ENCODE measurements at regions not wholly inside any gene's neighbourhood (a gene's known extent, or its start where the extent isn't known, plus 50 kb on each side); places are given as distances from the start of the nearest gene placed in this dataset.

DNA sequence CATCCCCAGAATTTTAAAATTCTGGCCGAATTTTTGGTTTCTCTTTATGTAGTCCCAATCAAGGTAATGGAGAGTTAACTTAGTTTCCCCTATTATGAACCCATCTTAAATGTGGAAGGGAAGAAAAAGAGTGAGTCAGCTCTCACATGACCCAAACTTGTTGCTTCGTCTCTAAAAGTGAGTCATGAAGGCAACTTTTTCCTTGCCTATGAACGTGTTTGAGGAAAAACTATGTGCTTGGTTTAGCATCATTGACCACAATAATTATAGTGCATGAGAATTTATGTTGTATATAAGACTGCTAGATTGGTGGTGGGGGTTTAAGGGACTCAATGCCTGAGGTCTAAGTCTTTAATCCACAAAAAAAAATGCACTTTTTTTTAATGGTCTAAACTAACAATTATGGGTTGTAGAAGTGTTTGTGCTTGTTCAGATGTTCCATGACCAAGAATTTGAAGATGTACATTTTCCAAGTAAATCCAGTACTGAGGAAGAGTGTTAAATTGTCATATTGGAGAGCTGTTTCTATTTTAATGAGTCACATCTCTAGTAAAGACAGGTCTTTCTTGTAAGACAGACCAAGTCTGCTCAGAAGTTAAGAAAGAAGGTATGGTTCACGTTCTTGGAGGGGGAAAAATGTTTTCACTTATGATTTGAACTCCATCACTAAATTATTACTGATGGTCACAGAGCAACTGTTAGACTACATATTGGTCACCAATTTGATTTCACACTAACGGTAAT, 409.9 kb upstream of the MARCKS start:
- no peak for DNase-seq

DNA sequence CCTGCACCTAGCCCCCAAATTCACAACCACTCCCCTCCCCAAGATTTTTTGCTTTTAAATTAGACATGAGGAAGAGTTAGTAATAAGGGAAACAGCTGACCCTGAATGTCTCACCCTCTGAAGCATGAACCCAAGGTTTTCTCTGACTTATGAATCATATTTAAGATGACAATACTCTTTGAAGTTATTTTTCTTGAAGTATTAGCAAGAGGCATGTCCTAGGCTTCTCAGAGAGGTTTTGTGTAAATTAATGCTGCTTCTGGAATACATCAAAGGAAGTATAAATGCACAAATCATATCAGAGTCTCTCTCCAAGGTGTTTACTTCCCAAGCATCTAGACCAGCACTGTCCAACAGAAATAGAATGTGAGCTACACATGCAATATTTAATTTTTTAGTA, 408.1 kb upstream of the MARCKS start:
- DNase-seq, result no peak

DNA sequence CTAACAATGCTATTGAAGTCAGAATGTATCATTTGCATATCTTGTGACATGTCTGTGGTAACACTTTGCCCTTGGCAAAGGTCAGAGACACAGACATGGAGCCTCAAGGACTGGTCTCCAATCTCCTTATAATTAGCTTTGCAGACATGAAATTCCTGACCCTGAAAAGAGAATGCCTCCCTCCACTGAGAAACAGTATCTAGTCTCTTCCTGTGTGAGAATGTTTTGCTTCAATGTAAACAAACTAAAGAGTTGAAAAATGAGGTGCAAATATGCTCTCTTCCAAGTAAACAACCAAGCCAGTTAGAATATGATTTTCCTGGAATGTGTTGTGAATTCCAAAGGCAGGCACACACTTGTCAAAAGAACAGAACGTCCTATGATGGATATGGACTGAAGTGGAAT, 407.1 kb upstream of the MARCKS start:
- DNase-seq, result no peak

DNA sequence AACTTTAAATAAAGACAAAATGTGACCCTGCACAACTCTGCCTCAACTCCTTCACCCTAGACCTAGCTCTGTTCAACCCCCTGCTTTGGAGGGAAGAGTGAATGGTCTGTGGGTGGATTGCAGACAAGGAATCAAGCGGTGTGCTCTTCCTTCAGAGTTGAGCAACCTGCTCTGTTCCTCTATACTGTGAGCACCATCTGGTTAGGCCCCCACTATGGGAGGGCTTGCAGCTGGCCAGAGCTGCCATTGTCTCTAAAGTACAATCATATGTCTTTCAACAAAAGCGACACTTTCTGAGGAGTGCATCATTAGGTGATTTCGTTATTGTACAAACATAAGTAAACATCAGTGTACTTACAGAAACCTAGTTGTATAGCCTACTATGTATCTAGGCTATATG, 406.1 kb upstream of the MARCKS start:
- no peak for DNase-seq

DNA sequence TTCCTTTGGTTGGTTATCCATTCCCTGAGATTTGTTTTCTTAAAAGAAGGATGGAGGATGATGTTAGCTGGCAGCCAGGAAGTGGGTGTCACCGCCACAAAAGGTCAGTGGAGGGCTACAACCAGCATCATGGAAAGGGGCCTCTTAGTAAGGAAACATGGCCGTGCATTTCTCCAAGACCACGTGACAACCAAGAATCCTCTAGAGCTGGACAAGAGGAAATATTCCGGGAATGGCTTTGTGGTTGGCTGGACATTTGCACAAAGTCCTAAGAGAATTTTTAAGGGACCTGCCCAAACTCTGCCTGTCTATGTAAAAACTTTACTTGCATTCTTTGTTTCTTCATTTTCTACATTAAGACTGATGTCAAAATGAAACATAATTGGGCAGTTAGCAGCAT, 399.9 kb upstream of the MARCKS start:
- no peak for DNase-seq

DNA sequence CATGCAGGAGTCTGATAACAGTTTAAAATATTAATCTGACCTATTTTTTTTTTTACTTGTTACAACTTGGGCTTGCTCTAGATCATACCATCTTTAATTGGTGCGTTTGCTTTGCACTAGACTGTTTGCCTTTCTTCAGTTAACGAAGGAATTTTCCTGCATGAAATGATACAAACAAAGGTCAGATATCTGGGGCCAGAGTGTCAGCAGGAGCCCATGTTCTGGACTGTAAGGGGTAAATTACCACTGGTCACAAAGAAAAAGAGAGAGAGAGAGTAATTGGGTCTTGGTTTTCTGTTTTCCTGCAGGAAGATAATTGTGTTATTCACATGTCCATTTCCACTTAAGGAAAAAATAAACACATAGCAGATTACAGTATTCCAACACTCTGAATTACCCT, 399.4 kb upstream of the MARCKS start:
- DNase-seq, result no peak

DNA sequence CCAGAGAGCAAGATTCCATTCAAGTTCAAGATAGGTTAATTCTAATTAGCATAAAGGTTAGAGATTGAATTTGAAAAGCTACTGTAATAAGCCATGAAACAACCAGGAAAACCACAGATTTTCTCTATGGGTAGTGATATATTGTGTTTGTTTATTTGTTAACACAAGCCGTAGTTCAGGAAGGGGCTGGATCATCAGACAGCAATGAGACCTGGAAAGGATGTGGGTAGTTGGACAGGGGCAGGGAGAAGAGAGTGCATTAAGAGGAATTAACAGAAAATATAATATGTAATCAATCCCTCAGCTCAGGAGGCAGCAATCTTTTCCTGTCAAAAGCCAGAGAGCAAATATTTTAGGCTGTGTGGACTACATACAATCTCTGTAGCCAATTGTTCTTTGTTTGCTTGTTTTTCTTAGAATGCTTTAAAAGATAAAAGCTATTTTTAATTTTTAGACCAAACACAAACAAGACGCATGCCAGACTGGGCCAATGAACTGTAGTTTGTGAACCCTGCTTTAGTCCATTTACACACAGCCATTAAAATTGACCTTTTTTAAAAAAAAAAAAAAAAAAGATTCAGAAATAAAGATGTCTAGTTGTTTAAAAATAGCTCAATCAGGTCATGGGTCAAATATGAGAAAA, 398.7 kb upstream of the MARCKS start:
- no peak for DNase-seq

DNA sequence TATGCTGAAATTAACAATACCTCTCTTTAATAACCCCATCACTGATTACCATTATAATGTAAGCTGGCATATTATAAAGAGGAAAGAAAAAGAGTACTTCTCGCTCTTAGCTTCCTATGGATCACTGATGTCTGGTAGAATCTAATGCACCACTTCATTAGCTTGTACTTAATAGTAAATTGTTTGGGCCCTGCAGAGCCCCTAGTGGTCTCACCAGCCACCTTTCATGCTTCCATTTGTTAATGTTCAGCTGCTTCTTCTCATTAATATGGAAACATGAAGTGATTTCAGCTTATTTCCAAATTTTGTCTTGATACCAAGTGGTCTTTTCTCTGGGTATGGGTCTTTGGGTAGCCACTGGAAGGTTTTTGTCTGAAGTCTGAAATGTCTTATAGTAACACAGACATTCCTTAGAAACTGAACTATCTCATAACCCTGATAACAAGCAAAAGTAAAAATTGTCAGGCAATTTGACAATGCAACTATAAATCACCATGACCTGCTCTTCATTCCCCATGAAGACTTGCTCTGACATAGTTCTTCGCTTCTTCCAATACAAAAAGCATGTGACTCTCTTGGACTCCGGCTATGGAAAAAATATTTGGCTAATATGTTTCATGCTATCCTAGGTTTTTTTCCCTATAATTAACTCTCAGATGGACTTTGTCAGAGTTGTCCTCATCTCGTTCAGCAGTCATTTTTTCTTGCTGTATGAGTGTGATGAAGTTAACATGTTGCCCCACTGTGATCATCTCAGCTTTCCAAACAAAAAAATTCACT, 395.8 kb upstream of the MARCKS start:
- DNase-seq, result no peak

DNA sequence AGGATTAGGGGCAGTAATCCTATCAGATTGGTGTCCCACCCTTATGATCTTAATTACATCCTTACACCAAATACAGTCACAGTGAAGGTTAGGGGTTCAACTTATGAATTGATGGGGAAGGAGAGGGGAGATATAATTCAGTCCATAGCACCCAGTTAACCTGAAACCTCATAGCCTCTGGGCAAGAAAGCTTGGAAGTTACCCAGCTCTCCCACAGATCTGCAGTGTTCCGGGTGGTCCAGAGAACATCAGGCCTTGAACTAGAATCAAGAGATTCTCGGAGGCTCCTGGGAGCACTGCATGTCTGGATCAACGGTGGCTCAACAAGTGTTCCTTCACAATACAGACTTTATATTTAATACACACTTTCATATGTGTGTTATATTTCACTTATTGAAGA, 392.6 kb upstream of the MARCKS start:
- no peak for DNase-seq

DNA sequence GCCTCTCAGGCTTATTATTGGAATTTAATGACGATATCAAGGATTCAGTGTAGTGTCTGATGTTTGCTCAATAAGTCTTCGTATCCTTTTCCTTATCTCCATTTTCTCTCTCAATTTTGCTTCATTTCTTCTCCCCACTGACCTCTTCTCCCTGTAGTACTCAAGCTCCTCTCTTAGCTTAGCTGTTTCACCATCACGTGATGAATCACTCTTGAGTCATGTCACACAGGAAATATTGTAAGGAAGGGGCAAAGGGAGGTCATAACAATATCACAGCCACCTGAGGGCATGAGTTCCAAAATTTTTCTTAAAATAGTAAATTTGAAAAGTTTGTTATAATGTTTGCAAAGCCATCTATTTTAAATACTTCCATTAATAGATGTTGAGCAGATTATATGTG, 392.2 kb upstream of the MARCKS start:
- DNase-seq, result no peak

DNA sequence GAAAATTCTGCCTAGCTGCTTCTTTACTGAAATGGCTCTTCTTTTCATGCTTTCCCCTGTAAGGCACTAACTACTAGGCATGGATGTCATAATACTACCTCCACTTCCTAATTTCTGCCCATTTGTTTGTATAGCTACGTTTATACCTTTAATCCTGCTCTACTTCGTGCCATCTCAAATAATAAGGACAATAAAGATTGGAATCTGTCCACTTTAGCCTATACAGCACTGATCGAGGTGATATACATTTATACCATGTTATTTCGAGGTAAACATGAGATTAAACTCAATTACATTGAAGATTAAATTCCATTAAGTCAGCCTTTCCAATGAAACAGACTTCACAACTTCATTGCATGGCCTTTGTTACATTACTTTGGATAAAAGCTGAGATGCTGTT, 390.6 kb upstream of the MARCKS start:
- DNase-seq, result no peak

DNA sequence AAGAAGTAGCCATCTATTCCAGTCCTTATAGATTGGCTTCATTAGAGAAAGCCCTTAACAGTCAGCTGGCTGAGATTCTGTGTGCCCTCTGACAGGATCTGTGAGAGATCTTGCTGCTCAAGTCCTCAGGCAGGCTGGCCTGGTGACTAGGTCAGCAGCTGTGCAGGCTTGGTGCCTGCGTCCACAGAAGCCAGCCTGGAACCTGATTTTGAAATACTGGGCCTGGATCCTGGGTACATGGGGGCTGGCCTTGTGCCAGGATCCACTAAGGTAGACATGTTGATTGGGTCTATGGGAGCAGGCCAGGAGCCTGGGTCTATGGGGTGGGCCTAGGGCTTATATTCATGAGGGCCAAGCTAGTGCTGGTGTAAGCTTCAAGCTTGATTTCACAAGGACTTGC, 381.8 kb upstream of the MARCKS start:
- no peak for DNase-seq

DNA sequence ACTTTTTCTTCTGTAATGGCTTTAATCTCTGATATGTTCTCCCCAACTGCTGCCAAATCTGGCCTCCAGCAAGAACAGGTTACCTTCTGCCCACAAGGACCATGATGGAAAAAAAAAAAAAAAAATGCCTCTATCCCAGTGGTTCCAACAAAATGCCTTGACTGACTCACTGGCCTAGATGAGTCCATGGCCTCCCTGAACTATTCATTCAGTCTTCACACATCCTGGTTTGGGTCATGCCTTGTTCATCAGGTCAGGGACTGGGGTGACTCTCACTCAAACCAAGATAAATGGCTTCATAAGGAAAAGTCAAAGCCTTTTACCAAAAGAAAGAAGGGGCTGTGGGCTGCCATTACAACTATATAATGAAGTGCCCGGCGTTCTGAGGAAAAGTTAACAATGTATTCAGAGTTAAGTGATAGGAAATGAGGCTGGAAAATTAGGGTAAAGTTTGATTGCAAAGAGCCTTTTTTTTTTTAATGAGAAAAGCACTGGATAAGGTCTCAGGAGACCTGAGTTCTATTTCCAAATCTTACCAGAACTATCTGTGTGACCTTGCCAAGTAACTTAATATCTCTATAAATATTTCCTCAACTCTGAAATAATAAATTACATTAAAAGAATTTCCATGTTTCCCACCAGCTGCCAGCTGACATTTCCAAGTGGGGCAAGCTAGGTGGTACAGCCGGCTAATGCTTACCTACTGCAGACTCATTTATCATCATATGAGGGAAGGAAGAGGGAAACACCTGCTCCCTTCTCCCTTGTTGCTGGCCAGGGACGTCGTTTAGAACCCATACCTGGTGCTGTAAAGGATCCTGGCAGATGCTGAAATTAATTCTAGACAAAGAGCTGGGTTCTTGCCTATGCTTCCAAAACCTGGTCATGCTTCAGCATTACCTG, 380.0 kb upstream of the MARCKS start:
- DNase-seq, result no peak

DNA sequence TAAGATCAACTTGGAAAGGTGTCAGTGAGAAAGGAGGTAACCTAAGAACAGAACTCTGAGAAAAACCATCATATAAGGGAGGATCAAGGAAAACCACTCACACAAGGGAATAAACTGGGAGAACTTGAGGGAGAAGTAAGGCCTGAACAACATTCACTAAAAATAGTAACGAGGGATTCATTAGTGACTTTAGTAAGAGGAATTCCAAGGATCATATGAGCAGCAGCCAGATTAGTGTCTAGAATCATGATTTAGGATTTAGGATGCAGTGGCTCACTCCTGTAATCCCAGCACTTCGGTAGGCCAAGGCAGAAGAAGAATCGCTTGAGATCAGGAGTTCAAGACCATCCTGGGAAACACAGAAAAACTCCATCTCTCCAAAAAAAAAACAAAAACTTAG, 376.5 kb upstream of the MARCKS start:
- DNase-seq, result no peak

DNA sequence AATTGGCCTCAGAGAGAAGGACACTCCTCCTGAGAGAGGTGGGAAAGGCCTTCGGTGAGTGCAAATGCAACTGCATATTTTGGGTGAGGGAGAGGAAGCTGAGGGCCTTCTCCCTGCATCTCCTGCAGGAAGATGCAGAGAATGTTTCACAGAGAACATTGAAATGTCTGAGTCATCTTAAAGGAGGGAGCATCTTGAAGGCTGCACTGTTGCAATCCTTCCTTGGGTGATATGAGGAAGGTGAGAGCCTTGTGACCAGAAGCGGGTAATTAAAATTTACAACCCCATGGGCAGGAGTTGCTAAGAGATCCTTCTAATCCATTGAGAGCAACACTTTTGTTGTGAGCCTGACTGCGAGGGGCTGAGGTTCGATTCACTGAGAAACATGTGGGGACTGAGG, 375.7 kb upstream of the MARCKS start:
- no peak for DNase-seq

DNA sequence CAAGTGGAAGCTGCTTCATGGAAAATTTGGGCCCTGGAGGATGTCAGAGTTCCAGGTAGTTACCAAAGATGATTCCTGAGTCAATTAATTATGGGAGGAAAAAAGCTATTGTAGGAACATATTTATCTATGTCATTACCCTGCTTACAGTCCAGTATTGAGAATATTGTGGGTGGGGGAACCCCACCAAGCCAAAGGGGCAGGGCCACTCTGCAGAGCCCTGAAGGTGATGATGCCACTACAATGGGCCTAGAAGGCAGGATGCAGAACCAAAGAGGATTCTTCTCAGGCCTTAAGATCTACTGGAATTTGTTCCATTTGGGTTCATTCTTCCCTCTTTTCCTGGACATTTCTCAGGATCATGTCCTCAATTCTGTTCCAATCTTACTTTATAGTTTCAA, 375.2 kb upstream of the MARCKS start:
- no peak for DNase-seq

DNA sequence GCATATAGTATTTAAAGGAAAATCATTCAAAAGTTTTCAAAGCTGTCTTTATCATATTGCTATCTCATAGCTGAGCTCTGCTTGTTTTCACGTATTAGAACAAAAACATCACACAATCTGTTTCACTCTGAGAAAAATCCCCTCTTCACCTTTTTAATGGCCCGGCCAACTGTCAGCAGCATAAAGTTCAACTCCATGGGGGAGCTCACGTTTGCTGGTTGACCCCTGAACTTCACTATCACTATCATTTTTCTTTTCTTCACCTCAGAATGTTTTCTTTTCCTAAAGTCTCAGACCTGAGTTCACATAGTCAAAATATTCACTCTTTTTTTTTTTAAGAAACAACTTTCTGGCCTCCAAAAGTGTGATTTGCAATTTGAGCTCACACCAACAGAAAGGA, 374.4 kb upstream of the MARCKS start:
- DNase-seq, result no peak

DNA sequence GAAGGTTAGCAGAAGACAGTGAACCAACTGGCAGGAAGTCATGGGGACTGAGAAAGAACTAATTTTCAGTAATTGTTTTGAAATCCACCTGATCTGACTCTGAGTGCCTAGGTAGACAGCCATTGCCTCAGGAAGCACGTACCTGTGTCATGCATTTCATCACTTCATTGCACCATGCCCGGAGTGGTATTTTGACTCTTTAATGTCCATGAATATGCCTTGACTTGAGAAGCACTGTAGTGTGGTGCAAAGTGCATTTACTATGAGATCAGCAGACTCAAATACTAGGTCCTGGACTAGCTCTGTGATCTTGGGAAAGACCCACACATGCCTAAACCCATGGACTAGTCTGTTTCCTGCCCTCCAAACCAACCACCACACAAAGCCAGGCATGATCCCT, 370.9 kb upstream of the MARCKS start:
- no peak for DNase-seq

DNA sequence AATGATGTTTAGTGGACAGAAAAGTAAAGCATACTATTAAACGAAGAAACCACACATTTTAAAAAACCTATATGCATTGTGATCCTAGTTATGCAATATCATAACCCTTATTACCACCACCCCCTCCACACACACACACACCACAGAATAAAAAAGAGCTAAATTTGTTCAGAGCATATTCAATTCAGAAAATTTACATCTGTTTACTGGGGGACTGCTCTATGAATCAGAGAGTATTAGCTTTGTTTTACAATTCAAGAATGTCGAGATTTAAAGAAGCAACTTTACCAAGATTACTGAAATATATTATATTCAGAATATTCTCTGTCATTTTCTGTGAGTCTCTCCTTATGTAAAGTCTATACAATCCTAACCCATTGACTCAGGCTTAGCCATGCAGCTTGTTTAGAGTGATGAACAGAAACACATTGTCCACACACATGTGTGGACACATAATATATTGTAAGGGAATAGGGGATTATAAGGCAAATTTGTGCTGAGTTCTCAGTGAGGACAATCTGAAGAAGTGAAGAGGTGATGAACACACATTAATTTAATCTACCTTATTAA, 369.6 kb upstream of the MARCKS start:
- DNase-seq, result no peak

DNA sequence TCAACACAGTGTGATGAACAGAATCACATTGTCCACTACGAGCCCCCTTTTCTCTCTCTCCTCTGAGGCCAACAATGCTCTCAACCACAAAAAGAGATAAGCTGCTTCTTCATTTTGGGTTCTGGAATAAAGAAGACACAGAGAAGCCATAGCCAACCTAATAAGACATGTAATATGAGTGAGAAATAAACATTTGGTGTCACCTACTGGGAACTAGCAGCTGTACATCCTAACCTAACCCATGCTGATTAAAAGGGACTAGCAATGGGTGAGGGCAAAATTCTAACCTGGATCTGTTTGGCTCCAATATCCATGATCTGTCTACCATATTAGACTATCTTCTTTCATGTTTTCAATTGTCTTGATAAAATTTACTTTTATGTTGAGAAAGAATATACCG, 369.1 kb upstream of the MARCKS start:
- DNase-seq, result no peak

DNA sequence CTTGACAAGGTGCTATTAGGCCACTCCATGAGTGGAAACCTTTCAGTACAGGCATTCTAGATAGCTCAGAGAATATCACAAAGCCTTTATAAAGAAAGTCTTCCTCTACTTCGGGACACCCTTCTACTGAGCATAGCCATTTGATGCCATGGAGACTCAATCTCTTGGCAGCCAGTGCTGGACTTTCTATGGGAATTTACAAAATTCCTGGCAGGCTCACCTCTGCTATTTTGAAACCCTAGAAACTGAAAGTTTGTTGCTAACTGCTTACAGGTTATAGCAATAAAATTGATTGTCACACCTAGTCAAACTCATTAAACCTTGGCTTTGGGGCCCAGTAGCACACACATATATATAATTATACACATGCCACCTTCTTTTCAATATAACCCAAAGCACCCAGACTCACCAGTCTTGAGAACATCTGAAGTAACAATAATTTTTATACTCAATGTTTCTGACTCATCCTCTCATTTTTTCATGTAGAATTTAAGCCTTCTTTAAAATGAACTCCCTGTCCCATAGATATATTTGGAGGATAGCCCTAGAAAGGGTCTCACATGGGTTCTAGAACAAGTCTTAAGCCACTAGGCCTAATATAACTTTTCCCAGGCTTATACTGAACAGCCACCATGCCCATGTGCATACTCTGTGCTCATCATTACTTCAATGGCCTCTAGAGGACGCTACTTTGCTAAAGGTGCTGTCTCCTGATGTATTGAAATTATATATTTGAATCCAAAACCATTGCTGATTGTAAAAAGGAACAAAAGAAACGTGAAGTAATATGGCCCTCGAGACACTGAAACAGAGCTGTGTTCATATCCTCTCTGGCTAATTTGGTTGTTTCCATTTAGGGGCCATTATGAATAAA, 368.1 kb upstream of the MARCKS start:
- DNase-seq, result no peak

Measured in islet precursor cell (in vitro differentiated cells).